Colonic mucosa (tissue), 4 donors: ENCODE measurements at regions not wholly inside any gene's neighbourhood (a gene's known extent, or its start where the extent isn't known, plus 50 kb on each side); places are given as distances from the start of the nearest gene placed in this dataset.

Experiments
- DNase-seq: peaks from one replicate; pipeline ENCODE4 v3.0.0-alpha.2; 2020
- H3K27ac ChIP-seq: fragments of 200-600 bp; one replicate; pipeline ENCODE4 v1.8.0; 2021
- H3K27me3 ChIP-seq: fragments of 200-600 bp; one replicate; pipeline ENCODE4 v1.8.0; 2021
- H3K36me3 ChIP-seq: fragments of 200-600 bp; one replicate; pipeline ENCODE4 v1.8.0; 2021
- H3K4me1 ChIP-seq: fragments of 200-600 bp; one replicate; pipeline ENCODE4 v1.8.0; 2021; ENCODE audit warnings: mild to moderate bottlenecking
- H3K4me3 ChIP-seq: fragments of 200-600 bp; one replicate; pipeline ENCODE4 v1.8.0; 2021
- H3K9ac ChIP-seq, 2 donors: one replicate each; pipeline ENCODE4 v1.7.0; 2013; ENCODE audit warnings: control low read depth in 2 of 2, low read depth in 2 of 2, low read length in 2 of 2
- H3K9me3 ChIP-seq: fragments of 200-600 bp; one replicate; pipeline ENCODE4 v1.8.0; 2021
- intact Hi-C: fragments of 100-400 bp; cut with DNase I; formaldehyde crosslinking; loops from one replicate; pipeline ENCODE4 v1.14.1; 2022
- TF ChIP-seq, protein P1 (sequence below): fragments of 200-600 bp; IDR thresholded peaks from one replicate; pipeline ENCODE4 v1.8.0; 2022; ENCODE audit warnings: antibody characterized with exemption, mild to moderate bottlenecking
- donor health status: healthy.
- donor health status: DM: no; HTN: no; CAD: no.
- donor health status: DM: no; HTN: no; CAD: no.

DNA sequence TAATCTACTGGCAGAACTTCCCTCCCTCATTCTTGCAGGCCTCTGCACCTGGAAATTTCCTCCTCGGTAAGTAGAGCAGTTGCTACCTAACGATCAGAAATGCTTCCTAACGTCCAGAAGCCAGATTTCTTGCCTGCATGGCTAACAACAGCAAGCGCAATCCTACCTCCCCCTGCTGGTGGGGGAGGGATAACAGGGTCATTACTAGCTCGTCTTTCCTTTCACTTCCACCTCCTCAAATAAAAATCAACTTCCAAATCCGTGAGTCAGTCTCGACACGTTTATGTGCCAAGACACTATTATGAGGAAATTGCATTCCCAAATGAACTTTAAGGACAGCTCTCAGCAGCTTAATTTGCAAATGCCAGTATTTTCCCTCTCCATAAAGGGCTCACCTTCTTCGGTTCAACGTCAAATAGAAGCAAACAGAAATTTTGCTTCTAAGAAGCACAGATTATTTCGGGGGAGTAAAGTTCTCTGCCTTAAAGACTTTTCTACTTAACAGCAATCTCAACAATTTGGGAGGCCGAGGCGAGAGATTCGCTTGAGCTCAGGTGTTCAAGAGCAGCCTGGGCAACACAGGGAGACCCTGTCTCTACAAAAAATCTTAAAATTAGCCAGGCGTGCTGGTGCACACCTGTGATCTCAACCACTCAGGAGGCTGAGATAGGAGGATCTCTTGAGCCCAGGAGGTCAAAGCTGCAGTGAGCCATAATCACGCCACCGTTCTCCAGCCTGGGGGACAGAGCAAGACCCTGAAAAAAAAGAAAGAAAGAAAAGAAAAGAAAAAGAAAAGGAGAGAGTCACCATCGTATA is 188.6 kb upstream of the PSMD7 start:
- H3K4me3 ChIP-seq, result no peak overlapping the region
- intact Hi-C loops, result no loop called here

DNA sequence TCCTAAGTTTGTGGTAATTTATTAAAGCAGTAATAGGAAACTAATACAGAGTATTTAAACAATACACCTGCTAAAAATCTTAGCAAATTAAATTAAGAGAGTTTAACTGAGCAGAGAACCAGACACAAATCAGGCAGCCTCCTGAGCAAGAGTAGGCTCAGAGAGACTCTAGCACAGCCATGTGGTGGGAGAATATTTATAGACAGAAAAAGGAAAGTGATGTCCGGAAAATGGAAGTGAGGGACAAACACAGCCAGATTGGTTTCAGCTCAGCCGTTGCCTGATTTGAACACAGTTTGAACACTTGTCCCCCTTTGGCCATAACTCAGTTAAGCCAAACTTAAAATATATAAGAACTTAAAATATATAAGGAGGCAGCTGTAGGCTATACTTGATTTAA is 192.6 kb upstream of the PSMD7 start:
- intact Hi-C loops, result no loop called here
- Histone ChIP-seq H3K9ac (no peak overlapping the region), H3K4me3 (no peak overlapping the region), H3K27me3 (no peaks in the 10 kb centered on the region), H3K4me1 (no peaks in the 10 kb centered on the region), H3K27ac (no peak overlapping the region), H3K36me3 (no peaks in the 10 kb centered on the region), H3K9me3 (no peaks in the 10 kb centered on the region)
- no peak for DNase-seq
- TF ChIP-seq, protein P1, sequence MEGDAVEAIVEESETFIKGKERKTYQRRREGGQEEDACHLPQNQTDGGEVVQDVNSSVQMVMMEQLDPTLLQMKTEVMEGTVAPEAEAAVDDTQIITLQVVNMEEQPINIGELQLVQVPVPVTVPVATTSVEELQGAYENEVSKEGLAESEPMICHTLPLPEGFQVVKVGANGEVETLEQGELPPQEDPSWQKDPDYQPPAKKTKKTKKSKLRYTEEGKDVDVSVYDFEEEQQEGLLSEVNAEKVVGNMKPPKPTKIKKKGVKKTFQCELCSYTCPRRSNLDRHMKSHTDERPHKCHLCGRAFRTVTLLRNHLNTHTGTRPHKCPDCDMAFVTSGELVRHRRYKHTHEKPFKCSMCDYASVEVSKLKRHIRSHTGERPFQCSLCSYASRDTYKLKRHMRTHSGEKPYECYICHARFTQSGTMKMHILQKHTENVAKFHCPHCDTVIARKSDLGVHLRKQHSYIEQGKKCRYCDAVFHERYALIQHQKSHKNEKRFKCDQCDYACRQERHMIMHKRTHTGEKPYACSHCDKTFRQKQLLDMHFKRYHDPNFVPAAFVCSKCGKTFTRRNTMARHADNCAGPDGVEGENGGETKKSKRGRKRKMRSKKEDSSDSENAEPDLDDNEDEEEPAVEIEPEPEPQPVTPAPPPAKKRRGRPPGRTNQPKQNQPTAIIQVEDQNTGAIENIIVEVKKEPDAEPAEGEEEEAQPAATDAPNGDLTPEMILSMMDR, result no peak

More for the DNA sequence above, 188.6 kb upstream of the PSMD7 start:
- peak; percentile 60 for DNase-seq
- H3K27me3 ChIP-seq, result no peaks in the 10 kb centered on the region
- H3K9me3 ChIP-seq, result no peaks in the 10 kb centered on the region
- H3K27ac ChIP-seq, result no peak overlapping the region
- no peak overlapping the region for H3K9ac ChIP-seq
- no peaks in the 10 kb centered on the region for H3K4me1 ChIP-seq
- H3K36me3 ChIP-seq, result no peaks in the 10 kb centered on the region
- TF ChIP-seq, protein P1, result peak; percentile 63

DNA sequence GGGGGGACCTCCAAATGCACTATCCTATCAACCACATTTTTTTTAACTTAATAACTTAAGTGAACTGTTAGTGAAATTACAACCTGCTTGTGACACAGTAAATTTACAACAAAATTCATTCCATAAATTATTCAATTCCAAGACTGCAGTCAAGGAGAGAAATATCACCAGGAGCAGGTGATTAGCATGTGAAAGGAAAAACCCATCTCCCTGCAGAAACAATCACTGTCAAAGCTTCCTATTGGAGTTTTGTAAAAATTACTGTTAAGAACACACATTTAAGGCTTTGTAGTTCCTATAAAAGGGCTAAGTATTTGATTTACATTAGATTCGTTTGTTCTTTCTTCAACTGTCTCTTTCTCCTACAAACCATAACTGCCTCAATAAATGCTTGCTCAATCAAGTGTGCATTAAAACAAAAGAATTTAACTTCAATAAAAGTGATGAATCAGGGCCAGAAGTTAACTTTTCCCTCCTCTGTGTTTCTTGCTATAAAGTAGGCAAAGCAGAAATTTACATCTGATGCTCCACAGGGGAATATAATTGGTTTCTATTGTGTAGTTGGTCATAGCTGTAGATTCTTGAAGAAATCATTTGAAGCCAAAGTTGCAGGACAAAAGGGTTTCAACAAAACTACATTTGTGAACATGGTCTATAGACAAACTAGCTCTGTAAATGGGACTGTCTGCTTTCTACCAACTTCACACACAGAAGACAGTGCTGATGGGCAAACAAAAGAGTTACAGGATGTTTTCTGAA is 195.1 kb upstream of the PSMD7 start:
- no peaks in the 10 kb centered on the region for H3K36me3 ChIP-seq
- no peak overlapping the region for H3K4me3 ChIP-seq
- H3K4me1 ChIP-seq, result no peaks in the 10 kb centered on the region
- H3K27ac ChIP-seq, result no peak overlapping the region
- TF ChIP-seq, protein P1, result no peak
- no peaks in the 10 kb centered on the region for H3K27me3 ChIP-seq
- DNase-seq, result no peak
- no peaks in the 10 kb centered on the region for H3K9me3 ChIP-seq
- intact Hi-C loops, result no loop called here
- no peak overlapping the region for H3K9ac ChIP-seq

DNA sequence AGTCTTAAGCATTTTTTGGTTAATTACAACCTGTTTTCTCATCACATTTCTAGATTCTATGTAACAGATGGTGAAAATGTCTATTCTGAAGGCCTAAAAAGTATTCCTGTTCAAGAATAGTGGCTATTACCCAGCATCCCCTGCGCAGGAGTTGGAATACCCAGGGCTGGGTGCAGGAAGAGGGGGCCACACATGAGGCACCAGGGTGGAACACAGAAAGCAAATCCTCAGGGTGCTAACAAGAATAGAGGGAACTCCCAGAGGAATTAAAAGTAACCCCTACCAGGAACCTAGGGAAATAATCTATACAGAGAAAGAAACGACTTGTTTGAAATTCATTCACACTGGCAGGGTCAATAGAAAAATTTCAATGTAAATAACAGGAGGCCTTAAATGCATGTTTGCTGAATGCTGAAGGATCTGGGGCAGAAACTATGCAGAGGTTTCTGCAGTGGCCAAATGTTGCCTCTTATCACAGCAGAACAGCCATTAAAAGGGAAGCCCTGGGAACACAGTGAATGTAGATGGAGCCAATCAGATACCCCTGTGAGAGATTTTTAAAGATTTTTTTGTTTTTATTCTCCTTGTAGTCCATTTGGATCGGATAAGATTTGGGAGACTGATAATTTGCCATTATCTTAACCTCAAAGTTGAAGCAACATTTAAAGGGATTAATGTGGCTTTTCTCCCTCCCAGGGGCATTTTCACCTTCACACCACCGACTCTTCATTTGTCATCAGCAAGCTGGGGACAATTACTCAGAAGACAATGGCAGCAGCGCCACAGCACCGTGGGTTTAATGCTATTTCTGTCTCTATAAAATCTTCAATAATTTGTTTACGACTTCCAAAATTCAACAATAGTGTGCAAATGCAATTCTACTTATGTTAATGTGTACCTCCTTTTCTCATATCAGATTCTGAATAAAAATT is 196.0 kb upstream of the PSMD7 start:
- no peaks in the 10 kb centered on the region for H3K36me3 ChIP-seq
- H3K27me3 ChIP-seq, result no peaks in the 10 kb centered on the region
- H3K4me1 ChIP-seq, result no peaks in the 10 kb centered on the region
- H3K9ac ChIP-seq, result no peak overlapping the region
- H3K9me3 ChIP-seq, result no peaks in the 10 kb centered on the region
- no peak overlapping the region for H3K27ac ChIP-seq
- no peak overlapping the region for H3K4me3 ChIP-seq
- intact Hi-C loops, result no loop called here
- DNase-seq, result no peak
- TF ChIP-seq, protein P1, result no peak

DNA sequence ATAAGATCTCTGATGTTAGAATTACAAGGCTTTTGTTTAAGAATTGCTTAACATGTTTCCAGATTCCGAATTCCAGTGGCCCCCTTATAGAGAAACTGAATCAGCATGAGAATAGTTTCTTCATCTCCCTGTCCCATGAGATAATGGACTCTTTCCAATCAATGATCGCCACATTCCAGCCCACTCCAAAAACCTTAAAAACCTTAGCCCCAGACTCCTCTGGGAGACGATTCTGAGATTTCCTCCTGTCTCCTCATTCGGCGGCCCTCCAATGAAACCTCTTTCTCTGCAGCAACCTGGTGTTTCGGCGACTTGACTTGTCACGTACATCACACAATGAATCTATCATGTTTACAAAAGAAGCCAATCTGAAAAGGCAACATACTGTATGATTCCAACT is 197.1 kb upstream of the PSMD7 start:
- H3K4me1 ChIP-seq, result no peaks in the 10 kb centered on the region
- intact Hi-C loops, result no loop called here
- H3K36me3 ChIP-seq, result no peaks in the 10 kb centered on the region
- no peak overlapping the region for H3K4me3 ChIP-seq
- H3K9me3 ChIP-seq, result no peaks in the 10 kb centered on the region
- TF ChIP-seq, protein P1, result no peak
- H3K9ac ChIP-seq, result no peak overlapping the region
- H3K27me3 ChIP-seq, result no peaks in the 10 kb centered on the region
- no peak for DNase-seq
- H3K27ac ChIP-seq, result no peak overlapping the region
